CD4-positive, alpha-beta T cell treated with Interleukin-21 for 1 hour (primary cell): ENCODE measurements at regions not wholly inside any gene's neighbourhood (a gene's known extent, or its start where the extent isn't known, plus 50 kb on each side); places are given as distances from the start of the nearest gene placed in this dataset.

Experiments
- DNase-seq: peaks from one replicate; pipeline ENCODE4 v3.0.0-alpha.2; 2020

GRCh38 chr5:61689153-61689846 lies 357.2 kb downstream of the ZSWIM6 start:
- DNase-seq = no peak

- no peak for DNase-seq
Observed at GRCh38 chr5:61697809-61698558, 365.9 kb downstream of the ZSWIM6 start.

DNA sequence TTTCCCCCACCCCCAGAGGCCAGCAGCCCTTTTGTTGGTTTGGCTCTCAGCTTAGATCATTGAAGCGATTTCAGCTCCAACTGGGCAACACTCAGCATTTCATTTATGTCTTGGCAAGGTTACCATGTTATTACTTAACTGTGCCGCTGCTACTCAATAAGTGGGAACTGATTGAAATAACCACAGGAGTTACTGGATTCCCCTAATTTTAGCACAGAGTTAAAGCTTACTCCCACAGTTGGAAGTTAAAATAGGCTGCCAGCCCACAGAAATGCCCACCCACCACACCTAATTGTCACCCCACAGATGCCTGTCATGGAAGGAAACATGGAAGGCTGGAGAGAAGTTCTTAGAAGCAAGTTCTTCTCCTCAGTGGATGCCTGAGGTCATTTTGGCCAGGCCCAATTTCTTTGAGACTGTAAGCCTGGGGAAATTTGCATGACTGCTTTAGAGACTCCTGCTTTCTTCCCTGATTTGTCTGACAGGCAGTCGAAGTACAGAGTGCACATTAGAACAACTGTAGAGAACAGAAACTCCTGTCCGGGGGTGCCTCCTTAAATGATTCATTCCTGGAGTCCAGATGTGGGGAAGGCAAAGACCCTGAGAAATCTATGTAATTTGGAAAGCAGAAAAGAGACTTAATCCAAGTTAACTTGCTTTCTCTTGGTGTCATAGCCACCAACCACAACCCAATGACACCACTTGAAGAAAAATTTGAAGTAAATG lies 370.0 kb downstream of the ZSWIM6 start:
- DNase-seq = no peak

- no peak for DNase-seq
Observed at GRCh38 chr5:61702784-61703183, 370.7 kb downstream of the ZSWIM6 start.

DNA sequence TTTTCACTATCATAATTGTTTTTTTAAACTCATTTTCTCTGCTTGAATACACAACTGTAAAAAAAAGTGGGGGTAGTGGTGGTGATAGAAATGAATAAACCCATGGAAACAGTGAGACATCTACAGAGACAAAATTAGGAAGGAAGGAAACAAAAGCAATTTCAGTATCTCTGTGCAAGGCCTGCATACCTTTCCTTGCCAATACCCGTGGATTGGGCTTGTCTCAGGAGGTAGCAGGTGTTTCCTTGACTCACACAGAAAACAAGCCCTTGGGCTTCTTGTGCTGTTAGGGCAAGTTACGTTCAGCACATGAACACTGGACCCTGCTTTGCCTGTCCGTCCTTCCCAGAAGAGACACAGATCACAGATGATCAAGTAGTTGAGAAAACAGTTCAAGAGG lies 372.2 kb downstream of the ZSWIM6 start:
- no peak for DNase-seq

DNA sequence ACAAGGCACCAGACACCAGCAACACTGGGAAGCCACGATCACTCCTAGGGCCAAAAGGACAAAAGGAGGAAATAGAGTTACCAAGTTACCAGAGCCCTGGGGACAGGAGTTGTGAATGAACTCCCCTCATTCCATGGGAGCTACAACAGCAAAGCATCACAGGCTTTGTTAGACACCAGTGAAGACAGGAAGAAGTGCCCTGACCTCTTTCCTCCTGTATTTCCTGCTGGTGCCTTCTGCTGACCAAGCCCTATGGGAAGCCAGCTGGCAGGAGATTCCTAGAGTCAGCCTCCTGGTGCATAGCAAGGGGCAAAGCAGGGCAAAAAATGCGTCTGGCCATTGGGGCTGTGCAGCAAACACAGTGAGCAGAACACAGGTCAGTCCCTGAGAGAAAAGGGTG lies 374.7 kb downstream of the ZSWIM6 start:
- no peak for DNase-seq

GRCh38 chr5:61719124-61719523 lies 387.1 kb downstream of the ZSWIM6 start:
- DNase-seq = no peak

DNA sequence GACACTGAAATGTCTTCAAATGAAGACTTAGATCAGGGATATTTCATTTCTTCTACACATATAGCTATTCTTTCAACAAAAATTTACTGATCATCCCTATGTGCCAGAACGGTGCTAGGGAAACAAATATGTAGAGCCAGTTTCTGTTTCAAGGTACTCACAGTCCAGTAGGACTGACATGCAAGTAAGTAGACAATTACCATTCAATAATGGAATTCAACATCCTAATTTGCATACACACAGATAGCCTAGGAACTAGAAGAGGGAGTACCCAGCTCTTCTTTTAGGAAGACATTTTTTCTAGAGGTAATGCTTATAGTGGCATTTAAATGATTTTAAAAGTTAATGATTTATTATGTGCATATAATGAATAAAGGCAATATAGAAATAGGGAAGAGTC lies 388.8 kb downstream of the ZSWIM6 start:
- DNase-seq = no peak

DNA sequence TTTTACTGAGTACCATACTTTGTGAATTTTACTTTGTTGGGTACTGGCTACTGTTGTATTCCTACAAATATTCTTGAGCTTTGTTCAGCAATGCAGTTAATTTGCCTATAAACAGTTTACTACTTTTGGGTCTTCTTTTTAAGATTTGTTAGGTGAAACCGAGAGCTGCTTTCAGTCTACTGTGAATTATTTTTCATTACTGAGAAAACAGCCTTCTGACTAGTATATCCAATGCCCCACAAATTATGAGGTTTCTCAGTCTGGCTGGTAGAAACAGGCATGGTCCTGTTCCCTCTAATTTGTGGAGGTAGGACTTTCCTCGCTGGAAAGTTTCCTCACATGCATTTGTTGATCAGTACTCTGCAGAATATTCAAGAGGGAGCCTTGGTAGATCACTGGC lies 392.0 kb downstream of the ZSWIM6 start:
- no peak for DNase-seq

GRCh38 chr5:61728287-61728686 lies 396.2 kb downstream of the ZSWIM6 start:
- DNase-seq = no peak

DNA sequence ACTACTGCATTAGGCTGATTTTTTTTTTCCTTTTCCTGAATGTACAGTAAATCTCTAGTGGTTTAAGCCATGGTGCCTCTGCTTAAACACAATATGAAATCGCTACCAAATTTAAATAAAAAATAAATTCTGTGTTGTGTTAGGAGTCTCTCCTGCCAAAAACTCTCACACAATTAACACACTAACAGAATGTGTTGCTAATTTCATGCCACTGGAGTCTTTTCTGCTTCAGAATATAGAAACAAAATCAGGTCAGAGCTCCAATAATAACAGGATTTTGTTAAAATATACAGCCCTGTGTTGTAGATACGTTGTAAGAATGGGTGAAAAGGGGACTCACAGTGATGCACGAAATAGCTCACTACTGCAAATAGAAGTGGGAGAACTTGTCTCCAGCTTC lies 398.8 kb downstream of the ZSWIM6 start:
- DNase-seq = no peak

DNA sequence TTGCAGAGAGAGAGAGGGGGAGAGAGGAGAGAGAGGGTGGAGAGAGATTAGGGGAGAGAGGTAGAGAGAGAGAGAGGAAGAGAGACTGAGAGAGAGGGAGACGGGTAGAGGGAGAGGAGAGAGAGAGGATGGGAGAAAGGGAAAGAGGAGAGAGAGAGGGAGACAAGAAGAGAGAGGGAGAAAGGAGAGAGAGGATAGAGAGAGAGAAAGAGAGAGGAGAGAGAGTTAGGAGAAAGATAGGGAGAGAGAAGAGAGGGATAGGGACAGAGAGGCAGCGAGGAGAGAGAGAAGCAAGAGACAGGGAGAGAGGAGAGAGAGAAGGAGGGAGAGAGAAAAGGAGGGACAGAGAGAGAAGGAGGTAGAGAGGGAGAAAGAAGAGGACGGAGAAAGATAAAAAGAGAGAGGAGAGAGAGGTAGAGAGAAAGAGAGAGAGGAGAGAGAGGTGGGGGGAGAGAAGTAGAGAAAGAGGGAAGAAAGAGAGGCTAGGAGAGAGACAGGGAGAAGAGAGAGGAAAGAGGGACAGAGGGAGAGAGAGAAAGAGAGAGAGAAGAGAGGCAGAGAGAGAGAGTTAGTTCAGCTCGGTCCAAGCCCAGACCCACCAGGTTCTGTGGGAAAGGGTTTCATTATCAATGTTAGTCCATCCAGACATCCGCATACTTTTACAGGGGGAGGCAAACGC lies 399.3 kb downstream of the ZSWIM6 start:
- no peak for DNase-seq

GRCh38 chr5:61731946-61732314 lies 399.9 kb downstream of the ZSWIM6 start:
- no peak for DNase-seq

GRCh38 chr5:61732369-61732768 lies 400.3 kb downstream of the ZSWIM6 start:
- no peak for DNase-seq

DNA sequence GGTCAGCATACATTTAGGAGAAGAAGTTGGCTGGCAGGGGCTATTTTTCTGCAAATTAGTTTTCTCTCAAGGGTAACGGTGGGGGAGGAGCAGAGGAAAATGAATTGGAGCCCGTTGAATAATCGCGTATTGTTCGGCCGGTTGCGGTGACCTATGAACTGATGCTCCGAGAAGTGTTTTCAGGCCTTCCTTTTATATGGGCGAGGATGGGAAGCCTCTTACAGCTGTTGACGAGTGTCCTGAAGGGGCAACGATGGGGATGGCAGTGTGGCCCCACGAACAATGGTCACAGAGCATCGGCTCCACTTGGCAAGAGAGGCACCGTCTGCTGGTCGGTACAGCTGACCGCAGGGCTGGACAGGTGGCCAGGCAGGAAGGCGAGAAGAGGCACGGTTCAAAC lies 400.7 kb downstream of the ZSWIM6 start:
- DNase-seq = no peak

DNA sequence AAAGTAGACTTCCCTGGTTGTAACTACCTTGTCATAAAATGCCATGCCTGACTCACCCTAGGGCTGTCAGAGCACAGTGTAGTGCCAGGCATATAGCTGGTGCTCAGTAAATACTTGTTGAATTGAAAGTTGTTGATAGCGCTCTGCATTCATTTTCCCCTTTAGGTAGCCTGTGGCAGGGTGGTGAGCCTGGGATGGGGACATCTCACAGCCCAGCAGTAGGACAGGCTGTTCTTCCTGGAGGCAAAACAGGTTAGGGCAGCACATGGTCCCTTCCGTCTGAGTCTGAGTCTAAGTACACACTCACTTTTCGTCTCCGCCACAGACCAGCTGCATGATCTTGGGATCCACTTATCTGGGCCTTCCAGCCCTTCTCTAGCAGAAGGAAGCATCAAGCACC lies 401.9 kb downstream of the ZSWIM6 start:
- DNase-seq = no peak

DNA sequence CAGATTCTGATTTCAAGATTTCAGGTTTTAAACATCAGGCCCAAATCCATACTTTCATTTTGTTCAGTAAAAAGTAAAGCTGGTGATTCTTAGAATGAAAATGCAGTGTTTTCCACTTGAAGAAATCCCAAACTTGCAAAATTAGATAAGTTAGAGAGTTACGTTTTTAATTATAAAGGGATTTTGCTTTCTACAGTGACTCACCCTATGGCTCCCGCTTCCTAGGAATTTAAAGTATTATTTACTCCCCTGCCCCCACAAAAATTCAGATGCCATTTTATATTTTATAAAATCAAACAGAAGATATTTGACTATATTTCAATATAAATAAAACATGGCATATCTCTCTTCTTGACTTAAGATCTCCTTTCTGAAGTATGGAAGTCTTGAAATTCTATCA lies 402.9 kb downstream of the ZSWIM6 start:
- no peak for DNase-seq

DNA sequence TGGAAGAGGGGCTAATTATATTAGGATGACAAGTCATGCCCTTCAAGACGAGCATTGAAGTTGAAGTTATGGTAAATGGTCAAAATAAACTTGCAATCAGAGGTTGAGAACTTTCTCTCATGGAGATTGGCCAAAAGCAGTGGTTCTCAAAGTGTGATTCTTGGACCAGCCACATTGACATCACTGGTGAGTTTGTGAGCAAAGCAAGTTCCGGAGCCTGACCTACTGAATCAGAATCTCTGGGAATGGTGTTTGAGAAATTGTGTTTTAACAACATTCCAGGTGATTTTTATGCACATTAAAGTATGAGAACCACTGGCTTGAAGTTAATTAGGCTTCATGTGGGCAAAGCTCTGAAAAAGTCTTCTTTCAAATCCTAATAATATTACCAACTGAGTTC lies 403.5 kb downstream of the ZSWIM6 start:
- DNase-seq = no peak

DNA sequence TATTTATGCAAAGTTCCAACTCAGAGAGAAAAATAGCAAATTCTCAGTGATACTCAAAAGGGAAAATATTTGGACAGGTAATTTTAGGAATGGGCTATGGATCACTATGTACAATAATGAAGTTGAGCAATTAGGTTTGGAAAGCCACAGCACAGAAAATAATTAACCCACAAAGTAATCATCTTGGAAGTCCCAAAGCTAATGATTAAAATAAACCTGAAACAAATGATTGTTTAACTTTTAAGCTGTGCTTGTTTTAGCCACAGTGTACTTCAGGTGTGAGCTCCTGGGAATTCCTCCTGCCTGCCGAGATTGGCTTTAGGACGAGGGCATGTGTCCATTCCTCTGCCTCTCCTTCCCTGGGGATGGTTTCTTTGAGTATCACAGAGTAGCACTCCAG lies 403.9 kb downstream of the ZSWIM6 start:
- DNase-seq = no peak

DNA sequence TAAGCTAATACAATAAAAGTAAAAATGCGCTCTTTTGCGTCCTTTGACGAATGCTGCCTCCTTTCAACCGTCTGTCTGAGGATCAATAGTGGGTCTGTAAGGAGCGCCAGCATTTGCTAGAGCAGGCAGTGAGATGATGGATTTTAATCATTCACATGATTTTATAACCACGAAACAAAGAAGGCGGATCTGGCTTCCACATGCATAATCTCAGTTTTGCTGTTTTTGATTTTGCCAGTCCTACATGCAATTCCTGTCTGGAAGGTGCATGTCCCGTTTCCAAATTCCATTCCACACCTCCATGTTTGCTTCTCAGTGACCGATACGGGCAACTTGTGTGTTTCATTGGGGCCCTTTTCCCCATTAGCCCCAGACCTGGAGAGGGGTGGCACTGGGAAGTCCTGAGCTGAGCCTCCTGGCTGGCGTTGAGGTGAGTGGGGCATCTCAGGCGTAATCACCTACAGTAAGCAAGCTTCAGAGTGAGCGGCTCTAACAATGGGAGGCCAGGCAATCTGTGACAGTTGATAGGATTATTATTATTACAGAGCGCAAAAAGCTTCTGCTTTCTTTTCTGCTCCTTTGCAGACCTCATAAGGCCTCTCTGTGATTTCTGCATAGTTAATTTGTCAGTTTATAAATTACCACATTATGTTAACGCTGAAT lies 405.4 kb downstream of the ZSWIM6 start:
- no peak for DNase-seq

DNA sequence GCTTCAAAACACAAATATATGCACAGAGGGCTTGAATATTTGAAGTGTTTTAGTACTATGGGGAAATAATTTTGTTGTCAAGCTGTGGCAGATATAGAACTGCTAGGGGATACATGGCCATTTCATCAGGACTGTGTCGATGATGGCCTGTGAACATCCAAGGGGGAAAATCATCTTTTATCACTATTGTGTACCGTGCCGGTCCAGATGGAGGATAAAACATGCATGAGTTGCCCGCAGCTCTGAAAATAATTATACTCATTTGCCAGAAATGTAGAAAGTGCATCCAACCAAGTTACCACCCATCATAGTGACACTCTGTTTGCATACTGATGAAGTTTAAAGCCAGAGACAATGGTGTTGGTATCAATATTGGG lies 405.9 kb downstream of the ZSWIM6 start:
- no peak for DNase-seq

- DNase-seq = no peak
Observed at GRCh38 chr5:61738446-61738845, 406.4 kb downstream of the ZSWIM6 start.
